ENCODE measurements at regions not wholly inside any gene's neighbourhood (a gene's known extent, or its start where the extent isn't known, plus 50 kb on each side); places are given as distances from the start of the nearest gene placed in this dataset.

- no peak overlapping the region for H3K4me3 ChIP-seq
- no peak overlapping the region for H3K27ac ChIP-seq
- no peak overlapping the region for H3K4me2 ChIP-seq
- no peaks in the 10 kb centered on the region for H3K9me3 ChIP-seq (ENCODE audit: low read depth)
- DNase-seq (ENCODE audit: low spot score), result no peak
- H3K27me3 ChIP-seq, result no peaks in the 10 kb centered on the region
- H4K20me1 ChIP-seq (ENCODE audit: insufficient read depth, poor library complexity, severe bottlenecking), result no peaks in the 10 kb centered on the region
- no peaks in the 10 kb centered on the region for H3K79me2 ChIP-seq
- TF ChIP-seq EZH2 (IDR thresholded peaks at IDR 0.05; ENCODE audit: borderline replicate concordance) (no peak), EZH2phosphoT487 (IDR thresholded peaks at IDR 0.05; ENCODE audit: low read depth, severe bottlenecking, unreplicated experiment) (no peak), CTCF (IDR thresholded peaks at IDR 0.05; ENCODE audit: poor library complexity) (no peak)
- no peak overlapping the region for H2AFZ ChIP-seq
- no peaks in the 10 kb centered on the region for H3K9me2 ChIP-seq (replicated peaks; ENCODE audit: insufficient read depth)
- no peaks in the 10 kb centered on the region for H3K4me1 ChIP-seq (ENCODE audit: insufficient read depth)
- 66% methylated on average over 4 of the region's 4 CpGs for WGBS (ENCODE audit: low lambda C conversion rate, missing lambda C conversion rate)
- no peaks in the 10 kb centered on the region for H3K36me3 ChIP-seq (replicated peaks; ENCODE audit: insufficient read depth, low read depth)
These were observed 404.7 kb upstream of the CDH2 start for GRCh38 chr18:28581521-28582071.

GRCh38 chr18:28576941-28577340, 400.0 kb upstream of the CDH2 start:
- Histone ChIP-seq H3K4me2 (no peak overlapping the region), H3K4me1 (ENCODE audit: insufficient read depth) (no peaks in the 10 kb centered on the region), H3K79me2 (no peaks in the 10 kb centered on the region), H3K9me3 (ENCODE audit: low read depth) (no peaks in the 10 kb centered on the region), H3K27me3 (no peaks in the 10 kb centered on the region), H4K20me1 (ENCODE audit: insufficient read depth, poor library complexity, severe bottlenecking) (no peaks in the 10 kb centered on the region), H3K27ac (no peak overlapping the region), H3K36me3 (replicated peaks; ENCODE audit: insufficient read depth, low read depth) (no peaks in the 10 kb centered on the region), H3K4me3 (no peak overlapping the region), H3K9me2 (replicated peaks; ENCODE audit: insufficient read depth) (no peaks in the 10 kb centered on the region), H2AFZ (no peak overlapping the region)
- WGBS (ENCODE audit: low lambda C conversion rate, missing lambda C conversion rate), result 92% methylated on average over 3 of the region's 3 CpGs
- DNase-seq (ENCODE audit: low spot score), result no peak
- no peak for TF ChIP-seq EZH2 (IDR thresholded peaks at IDR 0.05; ENCODE audit: borderline replicate concordance)
- TF ChIP-seq CTCF (IDR thresholded peaks at IDR 0.05; ENCODE audit: poor library complexity), result no peak

GRCh38 chr18:28575123-28575522, 398.2 kb upstream of the CDH2 start:
- Histone ChIP-seq H3K9me3 (ENCODE audit: low read depth) (no peaks in the 10 kb centered on the region), H2AFZ (no peak overlapping the region), H3K27ac (no peak overlapping the region), H3K79me2 (no peaks in the 10 kb centered on the region), H3K9me2 (replicated peaks; ENCODE audit: insufficient read depth) (no peaks in the 10 kb centered on the region), H3K4me2 (no peak overlapping the region), H3K27me3 (no peaks in the 10 kb centered on the region), H3K4me1 (ENCODE audit: insufficient read depth) (no peaks in the 10 kb centered on the region), H3K36me3 (replicated peaks; ENCODE audit: insufficient read depth, low read depth) (no peaks in the 10 kb centered on the region), H3K4me3 (no peak overlapping the region), H4K20me1 (ENCODE audit: insufficient read depth, poor library complexity, severe bottlenecking) (no peaks in the 10 kb centered on the region)
- no peak for TF ChIP-seq EZH2phosphoT487 (IDR thresholded peaks at IDR 0.05; ENCODE audit: low read depth, severe bottlenecking, unreplicated experiment)
- TF ChIP-seq EZH2 (IDR thresholded peaks at IDR 0.05; ENCODE audit: borderline replicate concordance), result no peak
- TF ChIP-seq CTCF (IDR thresholded peaks at IDR 0.05; ENCODE audit: poor library complexity), result no peak
- 87% methylated on average over 3 of the region's 3 CpGs for WGBS (ENCODE audit: low lambda C conversion rate, missing lambda C conversion rate)
- DNase-seq (ENCODE audit: low spot score), result no peak

- H3K9me3 ChIP-seq (ENCODE audit: low read depth), result no peaks in the 10 kb centered on the region
- H2AFZ ChIP-seq, result no peak overlapping the region
- no peaks in the 10 kb centered on the region for H4K20me1 ChIP-seq (ENCODE audit: insufficient read depth, poor library complexity, severe bottlenecking)
- H3K4me3 ChIP-seq, result no peak overlapping the region
- H3K36me3 ChIP-seq (replicated peaks; ENCODE audit: insufficient read depth, low read depth), result no peaks in the 10 kb centered on the region
- no peaks in the 10 kb centered on the region for H3K9me2 ChIP-seq (replicated peaks; ENCODE audit: insufficient read depth)
- no peak overlapping the region for H3K27ac ChIP-seq
- no peaks in the 10 kb centered on the region for H3K79me2 ChIP-seq
- no peak for DNase-seq (ENCODE audit: low spot score)
- no peaks in the 10 kb centered on the region for H3K4me1 ChIP-seq (ENCODE audit: insufficient read depth)
- H3K4me2 ChIP-seq, result no peak overlapping the region
- TF ChIP-seq EZH2phosphoT487 (IDR thresholded peaks at IDR 0.05; ENCODE audit: low read depth, severe bottlenecking, unreplicated experiment) (no peak), EZH2 (IDR thresholded peaks at IDR 0.05; ENCODE audit: borderline replicate concordance) (no peak), CTCF (IDR thresholded peaks at IDR 0.05; ENCODE audit: poor library complexity) (no peak)
- WGBS (ENCODE audit: low lambda C conversion rate, missing lambda C conversion rate), result 92% methylated on average over 1 of the region's 1 CpG
- H3K27me3 ChIP-seq, result no peaks in the 10 kb centered on the region
These were observed 397.2 kb upstream of the CDH2 start for GRCh38 chr18:28574175-28574574.

All from hepatocyte (in vitro differentiated cells).